GM12878 (cell line): ENCODE measurements at regions not wholly inside any gene's neighbourhood (a gene's known extent, or its start where the extent isn't known, plus 50 kb on each side); places are given as distances from the start of the nearest gene placed in this dataset.

Source experiments
- CTCF ChIP-seq, 3 experiments: IDR thresholded peaks in 2 of 3; conservative IDR thresholded peaks in 1 of 3; 2 replicates each; pipeline ENCODE4 v1.5.1; 2011; ENCODE audit warnings: low read depth in 3 of 3, low read length in 3 of 3, mild to moderate bottlenecking in 3 of 3, control low read depth in 2 of 3, moderate library complexity in 2 of 3, inconsistent platforms in 1 of 3, mixed read lengths in 1 of 3; ENCODE audit not compliant: control insufficient read depth in 2 of 3, insufficient read depth in 1 of 3; ENCODE audit errors: extremely low read depth in 1 of 3
- DPF2 ChIP-seq: fragments of 450-650 bp; IDR thresholded peaks from 2 replicates; pipeline ENCODE4 v1.6.1; 2017; ENCODE audit warnings: mild to moderate bottlenecking
- EP300 ChIP-seq, 2 experiments: fragments of 150-350 bp in 1 of 2; IDR thresholded peaks; 2 replicates each; pipeline ENCODE4 v1.6.1; 2011 to 2012; ENCODE audit warnings: low read depth in 2 of 2, low read length in 2 of 2, borderline replicate concordance in 1 of 2, improper control_type of control experiment in 1 of 2, inconsistent platforms in 1 of 2; ENCODE audit not compliant: control insufficient read depth in 1 of 2
- FOXM1 ChIP-seq: IDR thresholded peaks from 2 replicates; pipeline ENCODE4 v1.6.1; 2012; ENCODE audit warnings: low read depth, mild to moderate bottlenecking, inconsistent platforms, low read length, moderate library complexity
- JUND ChIP-seq: IDR thresholded peaks from 2 replicates; pipeline ENCODE4 v1.6.1; 2012; ENCODE audit warnings: low read depth, mild to moderate bottlenecking, low read length, improper control_type of control experiment, moderate library complexity
- MAX ChIP-seq: IDR thresholded peaks from 2 replicates; pipeline ENCODE4 v1.6.1; 2012; ENCODE audit warnings: low read depth, low read length, improper control_type of control experiment
- MYC ChIP-seq: IDR thresholded peaks from 2 replicates; pipeline ENCODE4 v1.6.1; 2011; ENCODE audit warnings: mild to moderate bottlenecking, low read length, moderate library complexity, inconsistent platforms; ENCODE audit not compliant: insufficient read depth, insufficient replicate concordance, insufficient read length, severe bottlenecking
- NFIC ChIP-seq: IDR thresholded peaks from 2 replicates; pipeline ENCODE4 v1.6.1; 2012; ENCODE audit warnings: low read depth, mild to moderate bottlenecking, inconsistent platforms, low read length, moderate library complexity
- POLR2A ChIP-seq: IDR thresholded peaks from 2 replicates; pipeline ENCODE4 v1.6.1; 2011; ENCODE audit warnings: low read depth, mild to moderate bottlenecking, low read length
- SMC3 ChIP-seq: IDR thresholded peaks from 2 replicates; pipeline ENCODE4 v1.6.1; 2011; ENCODE audit warnings: low read length, improper control_type of control experiment, borderline replicate concordance
- YY1 ChIP-seq: IDR thresholded peaks from 2 replicates; pipeline ENCODE4 v1.6.1; 2011; ENCODE audit warnings: low read depth, mild to moderate bottlenecking, low read length
- ZNF274 ChIP-seq: IDR thresholded peaks from one replicate; pipeline ENCODE4 v1.8.0; 2011; ENCODE audit not compliant: insufficient read length, insufficient read depth

GRCh38 chr1:233489411-233489810, 124.5 kb upstream of the KCNK1 start:
- TF ChIP-seq SMC3 (no peak), YY1 (no peak), POLR2A (no peak), MYC (no peak), FOXM1 (no peak), CTCF (IDR thresholded peaks at IDR 0.05 in 2 of 3, conservative IDR thresholded peaks at IDR 0.05 in 1 of 3; ENCODE audit: control insufficient read depth in 2 of 3, extremely low read depth in 1 of 3, insufficient read depth in 1 of 3, low read depth in 3 of 3, low read length in 3 of 3) (no peak), NFIC (no peak), ZNF274 (no peak), DPF2 (no peak), JUND (no peak), EP300 (IDR thresholded peaks at IDR 0.05; ENCODE audit: borderline replicate concordance in 1 of 2, control insufficient read depth in 1 of 2, low read depth in 2 of 2, low read length in 2 of 2) (no peak), MAX (no peak)
